ENCODE measurements at regions not wholly inside any gene's neighbourhood (a gene's known extent, or its start where the extent isn't known, plus 50 kb on each side); places are given as distances from the start of the nearest gene placed in this dataset.

GRCh38 chr5:63812693-63813092 lies 149.6 kb downstream of the HTR1A start:
- no peaks in the 10 kb centered on the region for H3K36me3 Mint-ChIP-seq (ENCODE audit: insufficient read depth, unreplicated experiment)
- H3K9me3 Mint-ChIP-seq (ENCODE audit: unreplicated experiment): peaks cover 15% of the 10 kb centered on the region
- TF ChIP-seq CTCF (IDR thresholded peaks at IDR 0.05; ENCODE audit: insufficient read depth in 1 of 2, low read depth in 1 of 2, low read length in 1 of 2, severe bottlenecking in 1 of 2, unreplicated experiment in 1 of 2): no peak
- H3K4me1 ChIP-seq: no peaks in the 10 kb centered on the region
- POLR2A ChIA-PET: no interaction called here
- H3K4me3 ChIP-seq (ENCODE audit: low read depth, low read length): no peak overlapping the region
- BruUV-seq (replicated peaks): no TSS peak
- no peaks in the 10 kb centered on the region for H3K4me1 Mint-ChIP-seq (ENCODE audit: low read depth, unreplicated experiment)
- H3K4me3 Mint-ChIP-seq (ENCODE audit: unreplicated experiment): no peak overlapping the region
- H3K27me3 Mint-ChIP-seq (ENCODE audit: insufficient read depth, unreplicated experiment): no peaks in the 10 kb centered on the region
- H3K9me3 ChIP-seq: no peaks in the 10 kb centered on the region; the same call in none of the 2 replicates
- H3K36me3 ChIP-seq (ENCODE audit: control insufficient read depth, insufficient read depth, low read length): no peaks in the 10 kb centered on the region
- H3K27me3 ChIP-seq (replicated peaks; ENCODE audit: control insufficient read depth, insufficient read depth, low read length): no peaks in the 10 kb centered on the region
- CTCF ChIA-PET: no interaction called here
- DNase-seq: no peak
- H3K27ac Mint-ChIP-seq (ENCODE audit: unreplicated experiment): no peak overlapping the region
- intact Hi-C loops (cut with micrococcal nuclease; ENCODE audit: unreplicated experiment): no loop called here

DNA sequence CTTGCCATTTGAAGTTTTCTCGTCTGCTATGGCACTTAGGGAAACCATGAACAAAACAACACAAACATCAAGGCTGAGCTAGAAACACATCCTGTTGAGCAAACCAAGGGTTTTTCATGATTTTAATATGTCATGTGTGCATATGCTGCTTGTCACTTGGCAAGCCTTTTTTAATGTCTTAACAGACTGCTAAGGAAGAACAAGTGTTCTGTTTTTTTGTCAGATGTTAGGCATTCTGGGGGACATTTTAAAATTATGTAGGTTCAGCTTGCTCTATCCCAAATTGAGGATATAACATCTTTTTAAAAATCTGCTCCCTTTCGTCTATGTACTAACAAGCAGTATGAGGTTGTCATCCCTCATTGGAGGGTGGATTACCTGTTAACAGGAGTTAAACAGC lies 150.3 kb downstream of the HTR1A start:
- intact Hi-C loops (cut with micrococcal nuclease; ENCODE audit: unreplicated experiment): no loop called here
- H3K4me3 ChIP-seq (ENCODE audit: low read depth, low read length): no peak overlapping the region
- Mint-ChIP-seq H3K27ac (ENCODE audit: unreplicated experiment) (no peak overlapping the region), H3K27me3 (ENCODE audit: insufficient read depth, unreplicated experiment) (no peaks in the 10 kb centered on the region), H3K4me3 (ENCODE audit: unreplicated experiment) (no peak overlapping the region), H3K36me3 (ENCODE audit: insufficient read depth, unreplicated experiment) (no peaks in the 10 kb centered on the region), H3K9me3 (ENCODE audit: unreplicated experiment) (peaks cover 15% of the 10 kb centered on the region), H3K4me1 (ENCODE audit: low read depth, unreplicated experiment) (no peaks in the 10 kb centered on the region)
- no peaks in the 10 kb centered on the region; the same call in none of the 2 replicates for H3K9me3 ChIP-seq
- TF ChIP-seq CTCF (IDR thresholded peaks at IDR 0.05; ENCODE audit: insufficient read depth in 1 of 2, low read depth in 1 of 2, low read length in 1 of 2, severe bottlenecking in 1 of 2, unreplicated experiment in 1 of 2): no peak
- no TSS peak for BruUV-seq (replicated peaks)
- H3K4me1 ChIP-seq: no peaks in the 10 kb centered on the region
- ChIA-PET POLR2A (no interaction called here), CTCF (no interaction called here)
- no peaks in the 10 kb centered on the region for H3K27me3 ChIP-seq (replicated peaks; ENCODE audit: control insufficient read depth, insufficient read depth, low read length)
- H3K36me3 ChIP-seq (ENCODE audit: control insufficient read depth, insufficient read depth, low read length): no peaks in the 10 kb centered on the region
- no peak for DNase-seq

DNA sequence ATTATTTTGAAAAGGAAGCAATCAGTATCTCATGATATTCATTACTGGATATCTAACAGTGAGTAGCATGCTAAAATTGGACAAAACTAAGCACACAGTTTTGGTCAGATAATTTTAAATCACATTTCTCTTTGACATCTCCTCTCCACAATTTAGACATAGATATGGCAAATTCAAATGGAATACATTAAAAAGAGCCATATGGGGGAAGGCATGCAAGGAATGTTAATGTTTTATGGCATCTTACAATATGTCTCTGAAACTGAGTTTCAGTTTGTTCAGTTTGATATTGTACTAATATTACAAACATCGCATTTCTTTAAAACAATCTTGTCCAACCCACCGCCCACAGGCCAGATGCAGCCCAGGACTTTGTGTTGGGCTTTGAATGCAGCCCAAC lies 151.0 kb downstream of the HTR1A start:
- CTCF ChIA-PET: no interaction called here
- H3K9me3 ChIP-seq: no peaks in the 10 kb centered on the region; the same call in 1 of the 2 replicates
- peaks cover 15% of the 10 kb centered on the region for H3K9me3 Mint-ChIP-seq (ENCODE audit: unreplicated experiment)

More for the DNA sequence above, 151.0 kb downstream of the HTR1A start:
- no peaks in the 10 kb centered on the region for H3K27me3 Mint-ChIP-seq (ENCODE audit: insufficient read depth, unreplicated experiment)
- intact Hi-C loops (cut with micrococcal nuclease; ENCODE audit: unreplicated experiment): no loop called here
- Histone ChIP-seq H3K27me3 (replicated peaks; ENCODE audit: control insufficient read depth, insufficient read depth, low read length) (no peaks in the 10 kb centered on the region), H3K4me1 (no peaks in the 10 kb centered on the region), H3K36me3 (ENCODE audit: control insufficient read depth, insufficient read depth, low read length) (no peaks in the 10 kb centered on the region), H3K4me3 (ENCODE audit: low read depth, low read length) (no peak overlapping the region)
- TF ChIP-seq CTCF (IDR thresholded peaks at IDR 0.05; ENCODE audit: insufficient read depth in 1 of 2, low read depth in 1 of 2, low read length in 1 of 2, severe bottlenecking in 1 of 2, unreplicated experiment in 1 of 2): no peak
- POLR2A ChIA-PET: no interaction called here
- DNase-seq: no peak
- no peaks in the 10 kb centered on the region for H3K36me3 Mint-ChIP-seq (ENCODE audit: insufficient read depth, unreplicated experiment)
- no TSS peak for BruUV-seq (replicated peaks)
- H3K4me3 Mint-ChIP-seq (ENCODE audit: unreplicated experiment): no peak overlapping the region
- H3K27ac Mint-ChIP-seq (ENCODE audit: unreplicated experiment): no peak overlapping the region
- H3K4me1 Mint-ChIP-seq (ENCODE audit: low read depth, unreplicated experiment): no peaks in the 10 kb centered on the region
